ENCODE measurements at regions not wholly inside any gene's neighbourhood (a gene's known extent, or its start where the extent isn't known, plus 50 kb on each side); places are given as distances from the start of the nearest gene placed in this dataset.

- TF ChIP-seq POLR2A (IDR thresholded peaks at IDR 0.05; ENCODE audit: low read length): no peak
- TF ChIP-seq GATA1 (IDR thresholded peaks at IDR 0.05; ENCODE audit: low read depth, low read length): no peak
Observed at GRCh38 chr6:15107644-15108382, 138.1 kb upstream of the JARID2 start.

Measured in erythroblast (primary cell).